ENCODE measurements at regions not wholly inside any gene's neighbourhood (a gene's known extent, or its start where the extent isn't known, plus 50 kb on each side); places are given as distances from the start of the nearest gene placed in this dataset.

DNA sequence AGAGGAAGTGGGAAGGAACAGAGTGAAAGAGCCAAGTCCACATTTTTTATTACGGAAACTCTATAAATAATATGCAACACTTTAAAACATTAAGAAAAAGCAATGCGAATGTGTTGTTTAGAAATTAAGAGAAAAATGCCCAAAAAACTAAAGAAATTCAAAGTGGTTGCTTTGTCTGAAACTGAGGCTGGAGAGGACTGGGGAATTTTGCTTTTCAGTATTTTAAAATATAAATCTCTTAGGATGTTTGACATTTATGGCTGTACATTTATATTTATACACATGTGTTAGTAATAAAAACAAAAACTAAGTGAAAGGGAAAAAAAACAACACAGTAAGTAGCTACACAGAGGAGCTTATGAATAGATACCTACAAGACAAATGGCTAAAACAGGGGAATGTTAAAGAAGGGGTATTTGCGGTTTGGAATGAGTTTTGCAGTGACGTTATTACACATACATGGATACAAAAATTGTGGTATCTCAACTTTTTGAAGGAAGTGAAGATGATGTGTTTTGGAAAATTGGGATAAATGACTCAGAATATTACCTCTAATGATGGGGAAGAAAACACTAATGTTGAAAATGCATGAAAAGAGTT, 97.0 kb upstream of the DRD2 start:
- no peak for TF ChIP-seq EZH2 (IDR thresholded peaks at IDR 0.05; ENCODE audit: borderline replicate concordance, low read depth, low read length, severe bottlenecking)
- TF ChIP-seq, protein P1, sequence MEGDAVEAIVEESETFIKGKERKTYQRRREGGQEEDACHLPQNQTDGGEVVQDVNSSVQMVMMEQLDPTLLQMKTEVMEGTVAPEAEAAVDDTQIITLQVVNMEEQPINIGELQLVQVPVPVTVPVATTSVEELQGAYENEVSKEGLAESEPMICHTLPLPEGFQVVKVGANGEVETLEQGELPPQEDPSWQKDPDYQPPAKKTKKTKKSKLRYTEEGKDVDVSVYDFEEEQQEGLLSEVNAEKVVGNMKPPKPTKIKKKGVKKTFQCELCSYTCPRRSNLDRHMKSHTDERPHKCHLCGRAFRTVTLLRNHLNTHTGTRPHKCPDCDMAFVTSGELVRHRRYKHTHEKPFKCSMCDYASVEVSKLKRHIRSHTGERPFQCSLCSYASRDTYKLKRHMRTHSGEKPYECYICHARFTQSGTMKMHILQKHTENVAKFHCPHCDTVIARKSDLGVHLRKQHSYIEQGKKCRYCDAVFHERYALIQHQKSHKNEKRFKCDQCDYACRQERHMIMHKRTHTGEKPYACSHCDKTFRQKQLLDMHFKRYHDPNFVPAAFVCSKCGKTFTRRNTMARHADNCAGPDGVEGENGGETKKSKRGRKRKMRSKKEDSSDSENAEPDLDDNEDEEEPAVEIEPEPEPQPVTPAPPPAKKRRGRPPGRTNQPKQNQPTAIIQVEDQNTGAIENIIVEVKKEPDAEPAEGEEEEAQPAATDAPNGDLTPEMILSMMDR (IDR thresholded peaks at IDR 0.05; ENCODE audit: borderline replicate concordance, extremely low read depth, low read length, poor library complexity, severe bottlenecking) = no peak
- H2AFZ ChIP-seq (ENCODE audit: low read depth, low read length) = no peak overlapping the region
- H3K9ac ChIP-seq (ENCODE audit: low read depth, low read length) = no peak overlapping the region
- no peak for ATAC-seq (ENCODE audit: insufficient read depth, low read depth)
- no peaks in the 10 kb centered on the region for H3K4me1 ChIP-seq (ENCODE audit: insufficient read depth, low read length)
- no peaks in the 10 kb centered on the region for H3K79me2 ChIP-seq (ENCODE audit: insufficient read depth, low read length)
- H3K4me2 ChIP-seq (ENCODE audit: insufficient read depth, low read length) = no peak overlapping the region
- no peak overlapping the region for H3K4me3 ChIP-seq (ENCODE audit: low read depth in 1 of 2, low read length in 2 of 2)
- no peak overlapping the region for H3K27ac ChIP-seq (ENCODE audit: low read length)
- H3K27me3 ChIP-seq (ENCODE audit: insufficient read depth, low read length, poor library complexity) = peaks cover 5% of the 10 kb centered on the region
- no peaks in the 10 kb centered on the region for H4K20me1 ChIP-seq (ENCODE audit: insufficient read depth, low read length)
- no peak for DNase-seq
- H3K9me3 ChIP-seq (ENCODE audit: insufficient read depth, low read length, severe bottlenecking) = no peaks in the 10 kb centered on the region
- no peaks in the 10 kb centered on the region for H3K36me3 ChIP-seq (ENCODE audit: insufficient read depth, low read length)

DNA sequence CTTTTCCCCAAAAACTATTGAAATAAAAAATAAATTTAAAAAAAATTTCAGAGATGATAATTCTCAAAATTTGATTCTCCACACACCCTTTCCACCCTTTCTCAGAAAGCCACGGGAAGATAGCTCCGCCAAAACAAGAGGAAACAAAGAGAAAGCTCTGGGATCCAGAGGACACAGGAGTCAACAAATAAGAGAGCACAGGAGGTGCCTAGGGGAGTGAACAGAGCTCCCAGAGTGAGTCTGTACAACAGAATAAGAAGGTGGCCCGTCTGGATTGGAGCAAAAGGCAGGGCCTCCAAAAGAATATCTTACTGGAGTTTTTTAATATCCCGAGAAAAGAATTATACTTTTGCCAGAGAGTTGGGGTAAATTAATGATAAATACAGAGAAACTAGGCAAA, 96.3 kb upstream of the DRD2 start:
- DNase-seq (no peak), ATAC-seq (ENCODE audit: insufficient read depth, low read depth) (no peak)
- H2AFZ ChIP-seq (ENCODE audit: low read depth, low read length) = no peak overlapping the region
- H3K27ac ChIP-seq (ENCODE audit: low read length) = no peak overlapping the region
- no peaks in the 10 kb centered on the region for H4K20me1 ChIP-seq (ENCODE audit: insufficient read depth, low read length)
- TF ChIP-seq, protein P1 (IDR thresholded peaks at IDR 0.05; ENCODE audit: borderline replicate concordance, extremely low read depth, low read length, poor library complexity, severe bottlenecking) = no peak
- no peak for TF ChIP-seq EZH2 (IDR thresholded peaks at IDR 0.05; ENCODE audit: borderline replicate concordance, low read depth, low read length, severe bottlenecking)
- H3K9me3 ChIP-seq (ENCODE audit: insufficient read depth, low read length, severe bottlenecking) = no peaks in the 10 kb centered on the region
- H3K79me2 ChIP-seq (ENCODE audit: insufficient read depth, low read length) = no peaks in the 10 kb centered on the region
- no peaks in the 10 kb centered on the region for H3K36me3 ChIP-seq (ENCODE audit: insufficient read depth, low read length)
- peaks cover 4% of the 10 kb centered on the region for H3K27me3 ChIP-seq (ENCODE audit: insufficient read depth, low read length, poor library complexity)
- no peak overlapping the region for H3K4me3 ChIP-seq (ENCODE audit: low read depth in 1 of 2, low read length in 2 of 2)
- H3K4me1 ChIP-seq (ENCODE audit: insufficient read depth, low read length) = no peaks in the 10 kb centered on the region
- H3K9ac ChIP-seq (ENCODE audit: low read depth, low read length) = no peak overlapping the region
- H3K4me2 ChIP-seq (ENCODE audit: insufficient read depth, low read length) = no peak overlapping the region

DNA sequence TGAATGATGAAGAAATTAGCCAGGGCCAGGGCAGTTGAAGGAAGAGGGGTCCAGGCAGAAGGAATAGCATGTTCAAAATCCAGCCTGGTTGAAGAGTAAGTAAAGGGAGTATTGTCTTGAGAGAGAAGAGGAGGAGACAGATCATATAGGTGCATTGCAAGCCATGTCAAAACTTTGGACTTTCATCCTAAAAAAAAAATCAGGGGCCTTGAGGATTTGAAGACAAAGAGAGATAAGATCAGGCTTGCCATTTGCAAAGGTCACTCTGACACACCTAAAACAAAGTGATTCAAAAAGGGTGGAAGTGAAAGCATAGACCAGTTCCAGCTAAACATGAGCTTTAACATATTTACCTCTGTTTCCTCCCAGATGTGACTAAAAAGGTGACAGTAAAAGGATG, 95.7 kb upstream of the DRD2 start:
- Histone ChIP-seq H4K20me1 (ENCODE audit: insufficient read depth, low read length) (no peaks in the 10 kb centered on the region), H3K27ac (ENCODE audit: low read length) (no peak overlapping the region), H3K4me1 (ENCODE audit: insufficient read depth, low read length) (no peaks in the 10 kb centered on the region), H3K79me2 (ENCODE audit: insufficient read depth, low read length) (no peaks in the 10 kb centered on the region), H3K4me3 (ENCODE audit: low read depth in 1 of 2, low read length in 2 of 2) (no peak overlapping the region), H2AFZ (ENCODE audit: low read depth, low read length) (no peak overlapping the region), H3K4me2 (ENCODE audit: insufficient read depth, low read length) (no peak overlapping the region), H3K9me3 (ENCODE audit: insufficient read depth, low read length, severe bottlenecking) (no peaks in the 10 kb centered on the region), H3K9ac (ENCODE audit: low read depth, low read length) (no peak overlapping the region), H3K27me3 (ENCODE audit: insufficient read depth, low read length, poor library complexity) (peaks cover 4% of the 10 kb centered on the region), H3K36me3 (ENCODE audit: insufficient read depth, low read length) (no peaks in the 10 kb centered on the region)
- DNase-seq (no peak), ATAC-seq (ENCODE audit: insufficient read depth, low read depth) (no peak)
- TF ChIP-seq, protein P1 (IDR thresholded peaks at IDR 0.05; ENCODE audit: borderline replicate concordance, extremely low read depth, low read length, poor library complexity, severe bottlenecking) = no peak
- no peak for TF ChIP-seq EZH2 (IDR thresholded peaks at IDR 0.05; ENCODE audit: borderline replicate concordance, low read depth, low read length, severe bottlenecking)

Data from DND-41 (cell line).